Immature natural killer cell (primary cell): ENCODE measurements at regions not wholly inside any gene's neighbourhood (a gene's known extent, or its start where the extent isn't known, plus 50 kb on each side); places are given as distances from the start of the nearest gene placed in this dataset.
"Not testable (repeated sequence)": the region's sequence is repeated elsewhere in the genome, so short reads cannot be mapped to it uniquely, and the experiment has no call there.

Experiments used
- DNase-seq, 3 donors: peaks; one replicate each; pipeline ENCODE4 v3.0.0; 2022; ENCODE audit warnings: mixed read lengths in 1 of 3
- H3K27ac Mint-ChIP-seq, 6 donors: one replicate each; pipeline ENCODE4 v1.8.0; 2020; ENCODE audit warnings: mixed read lengths in 6 of 6, mild to moderate bottlenecking in 5 of 6, inconsistent platforms in 4 of 6, moderate library complexity in 3 of 6
- H3K27me3 Mint-ChIP-seq, 3 donors: one replicate each; pipeline ENCODE4 v1.8.0; 2020 to 2021; ENCODE audit warnings: low read depth in 3 of 3, mild to moderate bottlenecking in 3 of 3, mixed read lengths in 3 of 3, moderate library complexity in 3 of 3, inconsistent platforms in 1 of 3
- H3K36me3 Mint-ChIP-seq, 3 donors: one replicate each; pipeline ENCODE4 v1.8.0; 2020; ENCODE audit warnings: mixed read lengths in 3 of 3, inconsistent platforms in 2 of 3, mild to moderate bottlenecking in 2 of 3
- H3K4me1 Mint-ChIP-seq, 2 donors: one replicate each; pipeline ENCODE4 v1.8.0; 2020; ENCODE audit warnings: inconsistent platforms in 2 of 2, mild to moderate bottlenecking in 2 of 2, mixed read lengths in 2 of 2, moderate library complexity in 1 of 2
- H3K4me3 Mint-ChIP-seq, 5 donors: one replicate each; pipeline ENCODE4 v1.8.0; 2020; ENCODE audit warnings: mild to moderate bottlenecking in 5 of 5, mixed read lengths in 5 of 5, inconsistent platforms in 3 of 5, moderate library complexity in 3 of 5
- H3K9me3 Mint-ChIP-seq, 6 donors: one replicate each; pipeline ENCODE4 v1.8.0; 2020; ENCODE audit warnings: mild to moderate bottlenecking in 6 of 6, mixed read lengths in 6 of 6, inconsistent platforms in 4 of 6, moderate library complexity in 3 of 6

- Mint-ChIP-seq H3K9me3 (peaks cover 10 to 67% (median 26%) of the 10 kb centered on the region in 6 donors), H3K36me3 (no peaks in the 10 kb centered on the region), H3K27ac (no peak overlapping the region), H3K4me1 (no peaks in the 10 kb centered on the region), H3K27me3 (no peaks in the 10 kb centered on the region), H3K4me3 (no peak overlapping the region)
- DNase-seq, result no peak
Observed at GRCh38 chr11:97614606-97615005, 1224.8 kb downstream of the JRKL start.

- Mint-ChIP-seq H3K27me3 (no peaks in the 10 kb centered on the region), H3K36me3 (no peaks in the 10 kb centered on the region), H3K9me3 (peaks cover 10 to 58% (median 22%) of the 10 kb centered on the region in 6 donors), H3K4me3 (no peak overlapping the region), H3K27ac (no peak overlapping the region), H3K4me1 (no peaks in the 10 kb centered on the region)
- no peak for DNase-seq
Observed at GRCh38 chr11:97615546-97615945, 1225.7 kb downstream of the JRKL start.

GRCh38 chr11:97617031-97617430, 1227.2 kb downstream of the JRKL start:
- DNase-seq, result no peak
- no peak overlapping the region for H3K27ac Mint-ChIP-seq
- H3K27me3 Mint-ChIP-seq, result no peaks in the 10 kb centered on the region
- no peaks in the 10 kb centered on the region for H3K36me3 Mint-ChIP-seq
- no peak overlapping the region for H3K4me3 Mint-ChIP-seq
- H3K9me3 Mint-ChIP-seq, result peaks cover 10 to 53% (median 21%) of the 10 kb centered on the region in 6 donors
- H3K4me1 Mint-ChIP-seq, result no peaks in the 10 kb centered on the region

DNA sequence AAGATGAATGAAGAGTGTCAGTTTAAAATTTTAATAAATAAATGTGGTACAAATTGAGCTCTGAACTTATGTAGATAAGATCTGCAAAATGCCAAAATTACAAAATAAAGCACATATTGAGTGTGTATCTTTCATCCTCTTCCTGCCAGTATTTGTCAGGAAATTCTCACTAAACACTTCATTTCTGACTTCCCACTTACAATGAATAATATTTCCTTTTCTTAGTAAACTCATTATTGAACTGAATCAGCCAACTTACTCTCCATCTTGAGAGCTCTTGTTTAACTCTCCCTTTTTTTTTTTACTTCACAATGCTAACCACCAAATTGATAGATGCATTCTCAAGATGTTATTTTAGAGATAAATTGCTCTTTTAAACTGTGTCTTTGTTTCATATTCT, 1230.2 kb downstream of the JRKL start:
- Mint-ChIP-seq H3K36me3 (no peaks in the 10 kb centered on the region), H3K4me3 (no peak overlapping the region), H3K4me1 (no peaks in the 10 kb centered on the region), H3K27ac (no peak overlapping the region), H3K9me3 (peaks cover 7 to 49% (median 20%) of the 10 kb centered on the region in 6 donors), H3K27me3 (no peaks in the 10 kb centered on the region)
- no peak for DNase-seq

GRCh38 chr11:97621282-97621681, 1231.5 kb downstream of the JRKL start:
- no peak overlapping the region for H3K27ac Mint-ChIP-seq
- H3K4me1 Mint-ChIP-seq, result no peaks in the 10 kb centered on the region
- H3K9me3 Mint-ChIP-seq, result peaks cover 6 to 42% (median 17%) of the 10 kb centered on the region in 6 donors
- no peak overlapping the region for H3K4me3 Mint-ChIP-seq
- no peak for DNase-seq
- H3K36me3 Mint-ChIP-seq, result no peaks in the 10 kb centered on the region
- H3K27me3 Mint-ChIP-seq, result no peaks in the 10 kb centered on the region

DNA sequence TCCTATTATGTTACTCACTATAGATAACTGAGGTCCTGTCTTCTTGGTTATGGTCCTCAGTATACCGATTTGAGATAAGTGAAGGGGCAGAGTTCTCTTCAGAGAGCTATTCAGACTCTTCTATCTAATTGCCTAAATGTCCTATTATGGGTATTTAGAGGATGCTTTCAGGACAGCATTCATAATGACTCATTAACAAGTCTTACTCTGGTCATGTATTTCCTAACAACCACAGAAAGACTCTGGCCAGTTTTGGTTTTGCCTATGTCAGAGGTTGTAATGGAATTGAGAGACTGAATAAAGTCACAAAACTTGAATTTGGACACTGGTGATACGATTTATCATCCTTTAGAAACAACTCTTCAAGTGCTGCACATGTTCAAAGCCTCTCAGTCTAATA, 1233.0 kb downstream of the JRKL start:
- Mint-ChIP-seq H3K36me3 (no peaks in the 10 kb centered on the region), H3K27me3 (no peaks in the 10 kb centered on the region), H3K27ac (no peak overlapping the region), H3K9me3 (peaks cover 6 to 44% (median 15%) of the 10 kb centered on the region in 6 donors), H3K4me1 (no peaks in the 10 kb centered on the region), H3K4me3 (no peak overlapping the region)
- no peak for DNase-seq

DNA sequence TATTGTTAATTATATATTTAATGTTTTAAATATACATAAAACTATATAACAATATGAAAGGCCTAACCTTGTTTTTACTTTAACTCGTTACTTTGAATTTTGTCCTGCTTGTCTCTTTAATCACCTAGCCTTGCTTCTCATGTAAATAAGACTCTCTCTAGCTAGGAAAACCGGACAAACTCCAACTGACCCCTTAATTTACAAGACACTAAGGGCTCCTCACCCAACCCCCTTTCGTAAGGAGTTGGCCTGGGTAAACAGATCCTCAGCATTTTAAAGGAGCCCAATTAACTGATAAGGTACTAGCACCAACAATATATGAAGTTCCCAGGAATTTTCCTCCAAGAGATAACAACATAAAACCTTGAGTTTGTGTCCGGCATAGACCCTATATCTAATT, 1246.9 kb downstream of the JRKL start:
- not testable (repeated sequence) for H3K4me3 Mint-ChIP-seq, H3K27me3 Mint-ChIP-seq, H3K27ac Mint-ChIP-seq, DNase-seq, H3K36me3 Mint-ChIP-seq, H3K4me1 Mint-ChIP-seq
- H3K9me3 Mint-ChIP-seq, result peaks cover 25 to 64% (median 37%) of the 10 kb centered on the region in 6 donors

- no peak for DNase-seq
- Mint-ChIP-seq H3K27ac (no peak overlapping the region), H3K27me3 (no peaks in the 10 kb centered on the region), H3K4me3 (no peak overlapping the region), H3K9me3 (peaks cover 25 to 65% (median 38%) of the 10 kb centered on the region in 6 donors), H3K4me1 (no peaks in the 10 kb centered on the region), H3K36me3 (no peaks in the 10 kb centered on the region)
Observed at GRCh38 chr11:97637701-97638100, 1247.9 kb downstream of the JRKL start.

DNA sequence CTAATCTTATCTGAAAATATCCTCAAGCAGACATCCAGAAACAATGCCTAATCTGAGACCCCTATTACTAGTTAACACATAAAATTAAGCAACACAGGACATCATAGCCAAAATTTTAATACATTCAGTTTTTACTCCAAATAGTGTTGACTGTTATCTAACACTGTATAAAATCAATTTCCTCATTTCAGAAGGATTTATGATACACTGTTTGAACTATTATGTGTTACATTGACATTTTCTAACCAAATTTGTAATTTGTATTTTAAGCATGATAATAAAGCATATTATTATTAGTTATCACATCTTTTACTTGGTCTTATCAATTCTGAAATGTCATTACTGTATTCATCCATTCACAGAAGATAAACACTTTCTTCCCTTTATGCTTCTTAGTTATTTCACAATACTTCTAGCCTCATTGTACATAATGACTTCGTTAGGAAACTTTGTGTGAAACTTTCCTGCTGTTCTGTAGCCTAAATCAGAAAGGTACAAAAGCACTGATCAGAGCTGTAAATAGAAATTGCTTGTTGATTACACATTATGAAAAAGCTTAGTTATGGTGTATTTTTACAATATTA, 1248.9 kb downstream of the JRKL start:
- Mint-ChIP-seq H3K4me3 (no peak overlapping the region), H3K27me3 (no peaks in the 10 kb centered on the region), H3K27ac (no peak overlapping the region), H3K4me1 (no peaks in the 10 kb centered on the region), H3K36me3 (no peaks in the 10 kb centered on the region), H3K9me3 (peaks cover 20 to 71% (median 39%) of the 10 kb centered on the region in 6 donors)
- no peak for DNase-seq

- H3K9me3 Mint-ChIP-seq, result peaks cover 15 to 56% (median 26%) of the 10 kb centered on the region in 6 donors
- H3K4me3 Mint-ChIP-seq, result no peak overlapping the region
- no peak for DNase-seq
- H3K4me1 Mint-ChIP-seq, result no peaks in the 10 kb centered on the region
- no peak overlapping the region for H3K27ac Mint-ChIP-seq
- H3K27me3 Mint-ChIP-seq, result no peaks in the 10 kb centered on the region
- no peaks in the 10 kb centered on the region for H3K36me3 Mint-ChIP-seq
Observed at GRCh38 chr11:97641988-97642387, 1252.2 kb downstream of the JRKL start.

GRCh38 chr11:97645736-97646135, 1255.9 kb downstream of the JRKL start:
- Mint-ChIP-seq H3K4me1 (no peaks in the 10 kb centered on the region), H3K9me3 (peaks cover 4 to 57% (median 32%) of the 10 kb centered on the region in 6 donors), H3K27me3 (no peaks in the 10 kb centered on the region), H3K4me3 (no peak overlapping the region), H3K36me3 (no peaks in the 10 kb centered on the region), H3K27ac (no peak overlapping the region)
- DNase-seq, result no peak

DNA sequence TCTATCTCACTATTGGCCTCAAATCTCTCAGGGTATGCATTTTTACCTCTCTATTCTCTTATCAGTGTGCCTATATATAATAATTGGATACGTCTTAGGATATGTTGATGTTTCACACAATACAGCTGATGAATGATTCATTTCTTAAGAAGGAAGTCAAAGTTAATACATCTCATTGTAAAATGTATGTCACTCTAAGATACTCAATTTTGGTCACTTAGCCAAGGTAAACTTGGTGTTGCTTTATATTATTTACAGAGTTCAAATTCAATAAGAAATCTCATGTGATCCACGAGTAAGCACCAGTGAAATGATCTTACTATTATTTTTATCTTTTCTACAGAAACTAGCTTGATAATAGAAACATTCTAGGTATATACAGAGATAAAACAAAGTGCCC, 1266.5 kb downstream of the JRKL start:
- DNase-seq, result no peak
- H3K27ac Mint-ChIP-seq, result no peak overlapping the region
- no peak overlapping the region for H3K4me3 Mint-ChIP-seq
- H3K4me1 Mint-ChIP-seq, result no peaks in the 10 kb centered on the region
- H3K27me3 Mint-ChIP-seq, result no peaks in the 10 kb centered on the region
- H3K36me3 Mint-ChIP-seq, result no peaks in the 10 kb centered on the region
- peaks cover 1 to 19% (median 10%) of the 10 kb centered on the region in 6 donors for H3K9me3 Mint-ChIP-seq

- Mint-ChIP-seq H3K27me3 (no peaks in the 10 kb centered on the region), H3K27ac (no peak overlapping the region), H3K4me1 (no peaks in the 10 kb centered on the region), H3K4me3 (no peak overlapping the region), H3K9me3 (peaks cover 1 to 20% (median 9%) of the 10 kb centered on the region in 6 donors), H3K36me3 (no peaks in the 10 kb centered on the region)
- DNase-seq, result no peak
Observed at GRCh38 chr11:97657852-97658251, 1268.0 kb downstream of the JRKL start.

DNA sequence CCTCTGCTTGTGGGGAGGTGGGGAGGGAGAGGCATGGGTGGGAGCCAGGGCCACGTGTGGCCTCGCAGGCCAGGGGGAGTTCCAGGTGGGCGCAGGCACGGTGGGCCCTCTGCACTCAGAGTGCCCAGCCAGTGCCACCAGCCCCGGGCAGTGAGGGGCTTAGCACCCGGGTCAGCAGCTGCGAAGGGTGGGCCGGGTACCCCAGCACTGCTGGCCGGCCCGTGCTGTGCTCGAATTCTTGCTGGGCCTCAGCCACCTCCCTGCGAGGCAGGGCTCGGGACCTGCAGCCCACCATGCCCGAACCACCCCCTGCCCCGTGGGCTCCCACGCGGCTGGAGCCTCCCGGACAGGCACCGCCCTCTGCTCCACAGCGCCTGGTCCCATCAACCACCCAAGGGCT, 1277.2 kb downstream of the JRKL start:
- Mint-ChIP-seq H3K27me3 (no peaks in the 10 kb centered on the region), H3K9me3 (peaks cover 11 to 50% (median 25%) of the 10 kb centered on the region in 6 donors), H3K4me1 (no peaks in the 10 kb centered on the region), H3K36me3 (peaks cover 0 to 4% (median 0%) of the 10 kb centered on the region in 3 donors), H3K4me3 (no peak overlapping the region), H3K27ac (no peak overlapping the region)
- DNase-seq, result no peak

- DNase-seq, result no peak
- Mint-ChIP-seq H3K27ac (no peak overlapping the region), H3K27me3 (peaks cover 0 to 2% (median 0%) of the 10 kb centered on the region in 3 donors), H3K4me3 (no peak overlapping the region), H3K4me1 (no peaks in the 10 kb centered on the region), H3K36me3 (peaks cover under 1 to 4% (median 3%) of the 10 kb centered on the region in 3 donors), H3K9me3 (peaks cover 9 to 49% (median 31%) of the 10 kb centered on the region in 6 donors)
Observed at GRCh38 chr11:97683733-97684132, 1293.9 kb downstream of the JRKL start.
